ENCODE measurements at regions not wholly inside any gene's neighbourhood (a gene's known extent, or its start where the extent isn't known, plus 50 kb on each side); places are given as distances from the start of the nearest gene placed in this dataset.

DNA sequence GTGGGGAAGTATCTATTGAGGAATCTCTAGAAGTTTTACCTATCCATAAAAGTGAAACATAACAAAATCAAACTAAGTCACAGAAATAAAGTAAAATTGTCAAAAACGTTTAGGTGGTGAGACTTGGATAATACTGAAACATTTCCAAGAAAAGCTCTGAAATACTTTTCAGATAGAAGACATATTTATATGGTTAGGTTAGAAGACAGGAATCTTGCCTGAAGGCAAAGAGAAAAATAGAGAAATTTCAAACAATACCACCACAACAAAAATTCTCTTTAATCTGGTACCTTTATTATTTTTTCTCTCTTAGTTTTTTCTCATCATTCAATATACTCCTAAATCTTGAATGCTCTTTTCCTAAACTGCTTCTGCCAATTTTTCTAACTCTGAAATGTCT, 222.7 kb upstream of the PLSCR5 start:
- DNase-seq = no peak

DNA sequence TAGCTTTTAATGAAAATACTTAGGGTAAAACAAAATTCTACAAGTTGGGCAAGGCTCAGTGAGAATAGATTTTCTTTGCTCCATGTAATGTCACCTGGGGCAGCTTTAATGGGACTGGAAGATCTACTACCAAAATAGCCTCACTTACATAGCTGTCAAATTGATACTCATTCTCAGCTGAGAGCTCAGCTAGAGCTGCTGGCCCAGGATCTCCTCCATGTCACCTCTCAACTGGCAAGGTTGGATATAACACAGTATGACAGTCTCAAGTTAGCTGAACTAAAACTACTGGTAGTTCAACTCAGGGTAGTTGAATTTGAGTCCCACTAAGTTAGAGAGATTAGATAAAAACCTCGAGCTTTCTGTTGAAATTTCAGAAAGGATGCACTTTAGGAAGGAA, 218.5 kb upstream of the PLSCR5 start:
- DNase-seq = no peak

DNA sequence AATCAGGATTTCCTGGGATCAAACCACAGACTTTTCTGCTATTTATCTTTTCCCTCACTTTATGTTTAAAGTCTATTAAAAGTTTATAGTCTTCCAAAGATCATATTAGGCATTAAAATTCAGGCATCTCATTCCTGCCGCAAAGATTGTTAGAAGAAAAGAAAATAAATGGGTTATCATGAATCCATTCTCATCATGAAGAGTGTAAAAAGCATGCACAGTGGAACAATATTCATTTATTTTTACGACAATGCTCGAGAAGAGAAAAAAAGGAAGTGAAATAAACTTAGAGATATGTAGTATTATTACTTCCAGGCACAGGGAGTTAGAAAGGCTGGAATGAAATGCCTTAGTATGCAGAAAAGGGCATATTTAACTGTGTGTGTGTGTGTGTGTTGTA, 213.7 kb upstream of the PLSCR5 start:
- DNase-seq = no peak

DNA sequence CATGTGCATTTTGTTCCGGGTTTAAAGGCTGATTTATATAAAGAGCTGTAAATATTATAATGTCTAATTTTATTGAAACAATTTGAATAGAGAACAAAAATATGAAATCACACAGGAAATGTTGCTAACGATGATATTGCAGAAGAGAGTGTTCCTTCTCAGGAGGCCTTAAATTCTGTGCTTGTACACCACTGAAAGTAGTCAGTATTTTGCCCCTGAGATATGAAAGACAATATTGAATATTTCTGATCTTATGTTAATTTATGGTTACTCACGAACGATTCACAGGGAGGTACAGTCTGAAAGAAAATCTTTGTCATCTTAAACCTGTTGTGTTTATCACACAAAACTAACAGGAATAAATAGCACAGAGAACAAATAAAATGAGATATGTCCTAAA, 213.2 kb upstream of the PLSCR5 start:
- no peak for DNase-seq

DNA sequence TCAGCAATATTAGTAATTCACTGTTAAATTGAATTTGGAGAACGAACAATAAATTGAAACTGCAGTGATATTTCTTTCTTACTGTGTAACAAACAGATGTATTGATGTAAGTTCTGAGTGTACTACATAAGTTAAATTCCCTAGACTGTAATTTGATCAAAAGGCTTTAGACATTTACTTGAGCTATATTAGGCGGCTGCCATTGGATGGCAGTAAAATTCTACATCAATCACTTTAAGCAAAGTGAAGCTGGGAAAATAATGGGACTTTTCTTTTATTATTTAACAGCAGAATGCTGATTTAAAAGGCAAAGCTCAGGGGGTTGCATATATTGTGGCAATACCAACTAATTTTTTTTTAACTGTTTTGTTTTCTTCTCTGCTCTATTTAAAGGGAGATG, 212.6 kb upstream of the PLSCR5 start:
- DNase-seq = peak; percentile 27

DNA sequence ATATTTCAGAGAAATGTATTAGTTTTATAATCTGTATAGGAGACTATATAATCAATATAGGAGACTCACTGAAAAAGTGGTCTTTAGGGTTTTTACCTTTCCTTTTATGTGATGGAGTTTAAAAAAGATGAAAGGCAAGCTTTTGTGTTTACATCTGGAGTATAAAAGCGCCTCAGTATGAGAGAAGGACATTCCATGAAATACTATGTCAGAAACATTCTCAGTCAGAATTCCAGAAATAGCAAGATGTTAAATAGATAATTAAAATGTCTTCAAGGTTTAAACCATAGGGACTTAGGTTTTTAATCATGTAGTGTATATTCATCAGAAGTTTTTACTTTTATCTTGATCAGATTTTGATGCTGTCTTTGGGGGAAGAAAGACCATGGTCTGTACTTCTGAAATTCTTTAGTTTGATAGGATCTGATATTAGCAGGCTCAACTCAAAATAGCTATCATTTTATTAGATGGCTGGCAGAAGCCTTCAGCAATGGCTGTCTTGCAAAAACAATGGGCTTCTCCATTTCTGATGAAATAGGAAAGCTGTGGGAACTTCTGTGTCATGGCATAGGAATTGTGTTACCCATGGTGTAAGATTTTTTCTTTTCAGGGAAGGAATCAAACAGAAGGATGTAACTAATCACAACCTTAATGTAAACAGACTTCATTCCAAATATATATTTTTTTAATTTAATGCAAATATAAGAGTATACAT, 209.6 kb upstream of the PLSCR5 start:
- DNase-seq = no peak

DNA sequence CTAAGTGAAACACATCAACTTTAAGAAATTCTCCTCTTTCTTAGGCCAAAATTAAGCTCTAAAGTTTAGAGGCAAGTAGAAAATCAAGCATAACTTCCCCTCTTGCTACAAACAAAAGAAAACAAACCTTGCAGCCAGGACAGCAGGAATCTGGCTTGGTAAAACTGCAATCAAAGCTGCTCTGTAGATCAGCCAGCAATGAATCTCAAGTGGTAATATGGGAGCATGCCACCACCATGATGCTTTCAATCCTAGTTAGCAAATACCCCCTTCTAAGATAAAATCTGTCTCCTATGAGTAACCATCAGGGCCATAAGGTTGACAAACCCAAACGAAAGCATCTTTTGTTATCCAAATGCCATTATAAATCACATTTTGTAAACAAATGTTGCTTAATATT, 208.3 kb upstream of the PLSCR5 start:
- DNase-seq = no peak

DNA sequence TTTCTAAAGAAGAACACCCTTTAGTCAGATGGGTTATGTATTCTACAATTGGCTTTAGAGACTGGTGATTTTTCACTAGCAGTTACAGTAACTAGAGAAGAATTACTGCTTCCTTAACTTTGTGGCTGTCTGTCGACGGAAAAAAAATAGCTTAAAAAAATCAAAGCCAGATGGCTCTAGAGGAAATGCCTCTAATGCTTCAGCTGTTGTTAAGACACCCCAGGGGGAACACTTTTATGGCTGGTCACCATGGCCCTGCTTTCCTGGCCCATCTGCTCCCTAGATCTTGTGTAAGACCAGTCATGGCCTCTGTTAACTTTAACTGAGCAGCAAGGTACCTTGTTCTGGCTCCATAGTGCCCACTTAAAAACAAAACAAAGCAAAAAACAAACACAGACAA, 198.6 kb upstream of the PLSCR5 start:
- no peak for DNase-seq

DNA sequence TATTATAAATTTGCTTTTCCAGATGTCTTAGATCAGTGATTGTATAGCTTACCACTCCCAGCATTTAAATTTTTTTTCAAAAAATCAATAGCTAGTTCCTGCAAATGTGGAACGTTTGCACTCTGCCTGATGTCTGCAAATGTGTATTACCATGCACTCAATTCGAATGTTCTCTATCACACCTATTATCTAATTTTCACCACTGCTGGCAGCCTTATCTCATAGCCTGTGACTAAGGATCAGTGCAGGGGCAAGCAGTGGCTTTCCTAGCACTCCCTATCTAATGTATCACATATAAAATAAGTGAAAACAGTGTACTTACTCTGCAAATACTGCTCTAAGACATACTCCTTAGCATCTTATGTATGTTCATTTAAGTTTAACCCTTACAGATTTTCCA, 196.3 kb upstream of the PLSCR5 start:
- DNase-seq = no peak

DNA sequence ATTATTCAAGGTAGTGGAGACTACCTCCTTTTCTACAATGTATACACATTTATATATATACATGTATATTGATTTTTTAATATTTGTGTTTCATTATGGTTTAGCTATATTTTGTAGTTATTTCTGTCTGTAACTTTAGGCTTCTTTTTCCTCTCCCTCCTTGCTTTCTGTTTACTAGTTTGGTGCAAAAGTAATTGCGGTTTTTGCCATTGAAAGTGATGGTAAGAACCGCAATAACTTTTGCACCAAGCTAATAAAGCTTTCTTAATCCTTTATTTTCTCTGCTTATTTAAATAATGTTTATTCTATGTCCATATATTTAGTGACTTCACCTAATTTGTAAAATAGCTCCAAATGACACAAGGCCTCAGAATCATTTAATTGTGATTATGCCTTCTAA, 195.3 kb upstream of the PLSCR5 start:
- DNase-seq = no peak

DNA sequence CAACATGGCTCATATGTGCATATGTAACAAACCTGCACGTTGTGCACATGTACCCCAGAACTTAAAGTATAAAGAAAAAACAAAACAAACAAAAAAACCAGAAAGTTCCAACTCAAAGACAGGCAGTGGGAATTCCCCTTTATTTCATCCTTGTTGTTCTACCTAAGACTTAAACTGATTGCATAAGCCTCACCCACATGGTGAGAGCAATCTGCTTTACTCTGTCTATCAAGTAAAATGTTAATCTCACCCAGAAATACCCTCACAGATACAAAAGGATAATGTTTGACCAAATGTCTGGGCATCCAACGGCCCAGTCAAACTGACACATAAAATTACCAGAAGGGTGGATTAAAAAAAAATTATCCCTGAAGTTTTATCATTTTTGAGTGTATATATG, 190.9 kb upstream of the PLSCR5 start:
- DNase-seq = no peak

DNA sequence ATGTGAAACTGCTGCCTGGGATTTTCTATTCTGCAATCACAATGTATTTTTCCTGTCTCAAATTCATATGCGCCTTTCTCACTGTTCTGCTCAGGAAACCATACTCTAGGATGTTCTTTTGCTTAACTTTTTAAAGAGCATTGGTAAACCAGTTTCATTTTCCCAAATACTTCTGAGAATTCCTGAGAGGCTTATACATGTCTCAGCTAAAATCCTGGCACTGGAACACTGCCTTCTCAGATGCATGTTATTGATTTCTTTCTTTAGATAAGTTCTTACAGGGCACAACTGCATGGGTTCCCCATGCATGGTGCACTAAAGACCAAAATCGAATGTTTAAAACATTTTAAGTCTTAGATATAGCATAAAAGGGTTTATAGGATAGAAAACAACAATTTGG, 178.3 kb upstream of the PLSCR5 start:
- DNase-seq = no peak

DNA sequence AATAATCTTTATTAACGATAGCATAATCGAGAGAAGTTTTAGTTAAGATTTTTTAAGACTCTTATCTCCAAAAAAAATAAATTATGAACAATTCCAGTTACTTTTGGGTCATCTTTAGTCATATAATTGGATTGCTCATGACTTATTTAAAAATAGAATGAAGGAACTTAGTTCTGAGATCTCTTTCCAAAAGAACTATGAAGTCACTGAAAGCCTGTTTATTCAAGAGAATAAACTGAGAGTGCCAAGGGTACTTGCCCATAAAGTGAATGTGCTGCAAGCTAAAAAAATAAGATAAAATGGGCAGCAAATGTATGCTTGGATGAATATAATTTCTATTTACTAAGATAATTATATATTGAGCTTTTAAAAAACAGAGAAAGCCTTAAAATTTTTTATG, 176.5 kb upstream of the PLSCR5 start:
- DNase-seq = no peak

DNA sequence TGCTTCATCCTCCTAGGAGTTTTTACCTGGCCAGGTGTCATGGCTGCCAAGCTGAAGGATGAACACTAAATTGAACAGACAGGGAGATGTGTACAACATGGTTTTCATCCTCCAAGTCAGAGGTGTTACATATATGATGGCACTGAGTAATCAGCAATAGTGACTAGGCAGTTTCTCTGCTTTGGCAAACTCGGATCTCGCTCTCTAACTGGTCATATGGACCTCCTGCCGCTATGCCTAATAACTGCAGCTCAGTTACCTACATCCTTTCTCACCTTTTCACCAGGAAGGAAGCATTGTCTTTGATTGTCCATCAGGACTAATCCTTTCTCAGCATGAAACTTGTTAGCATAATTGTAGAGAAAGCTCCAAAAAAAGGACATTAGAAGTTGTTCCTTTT, 175.9 kb upstream of the PLSCR5 start:
- no peak for DNase-seq

DNA sequence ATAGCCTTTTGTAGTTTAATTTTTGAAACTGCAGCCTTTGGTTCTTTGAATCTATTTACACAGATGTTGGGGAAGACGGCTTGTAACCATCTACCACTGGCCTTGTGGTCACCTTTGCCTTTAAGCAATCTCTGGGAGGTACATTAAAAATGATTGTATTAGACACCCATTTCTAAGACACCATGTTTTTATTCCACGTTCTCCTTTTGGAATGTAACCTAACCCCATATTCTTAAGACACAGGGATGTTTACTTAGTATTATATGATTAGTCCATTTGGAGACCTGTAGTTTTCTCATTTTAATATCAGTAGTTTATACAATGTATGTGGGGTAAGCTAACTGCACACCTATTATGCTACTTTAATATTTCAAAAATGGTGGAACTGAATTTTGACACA, 175.1 kb upstream of the PLSCR5 start:
- no peak for DNase-seq

DNA sequence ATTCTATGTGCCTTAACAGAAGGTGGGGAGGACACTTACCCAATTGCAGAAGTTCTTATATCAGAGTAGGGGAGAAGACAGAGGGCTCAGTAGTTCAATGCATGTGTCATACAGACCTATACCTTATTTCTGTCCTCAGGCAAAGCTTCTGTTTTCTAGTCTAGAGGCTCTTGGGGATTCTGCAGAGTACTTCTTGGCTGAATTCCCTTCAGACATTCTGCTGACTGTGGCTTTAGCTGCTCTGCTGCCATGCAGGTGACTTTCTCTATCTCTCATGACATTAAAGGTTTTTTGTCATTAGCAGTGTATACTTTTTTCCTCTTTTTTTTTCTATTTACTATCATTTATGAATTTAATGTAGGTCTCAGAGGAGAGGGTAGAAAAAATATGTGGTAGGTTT, 172.8 kb upstream of the PLSCR5 start:
- DNase-seq = no peak

DNA sequence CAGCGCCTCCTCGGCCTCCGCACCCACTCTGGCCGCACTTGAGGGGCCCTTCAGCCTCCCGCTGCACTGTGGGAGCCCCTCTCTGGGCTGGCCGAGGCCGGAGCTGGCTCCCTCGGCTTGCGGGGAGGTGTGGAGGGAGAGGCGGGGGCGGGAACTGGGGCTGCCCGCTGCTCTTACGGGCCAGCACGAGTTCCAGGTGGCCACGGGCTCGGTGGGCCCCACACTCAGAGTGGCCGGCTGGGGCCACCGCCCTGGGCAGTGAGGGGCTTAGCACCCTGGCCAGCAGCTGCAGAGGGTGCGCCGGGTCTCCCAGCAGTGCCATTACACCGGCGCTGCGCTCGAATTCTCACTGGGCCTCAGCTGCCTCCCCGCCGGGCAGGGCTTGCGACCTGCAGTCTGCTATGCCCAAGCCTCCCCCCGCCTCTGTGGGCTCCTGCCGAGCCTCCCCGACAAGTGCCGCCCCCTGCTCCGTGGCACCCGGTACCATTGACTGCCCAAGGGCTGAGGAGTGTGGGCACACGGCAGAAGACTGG, 167.1 kb upstream of the PLSCR5 start:
- no peak for DNase-seq

DNA sequence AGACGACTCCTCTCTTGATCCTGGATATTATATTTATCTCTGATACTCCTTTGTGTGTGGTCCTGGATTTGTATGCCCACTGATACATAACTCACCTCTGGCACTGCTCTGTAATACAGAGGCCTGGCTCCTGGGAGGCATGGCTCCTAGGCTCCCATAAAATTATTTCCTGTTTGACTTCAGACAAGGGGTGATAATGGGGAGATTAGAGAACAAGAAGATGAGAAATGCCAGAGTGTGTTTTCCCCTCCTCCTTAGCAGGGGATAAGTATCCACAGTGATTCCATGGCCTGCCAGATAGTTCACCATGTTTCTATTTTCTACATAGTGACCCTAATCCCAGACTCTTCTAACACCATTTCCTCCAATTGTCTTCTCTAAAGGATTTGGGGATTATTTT, 165.7 kb upstream of the PLSCR5 start:
- no peak for DNase-seq

DNA sequence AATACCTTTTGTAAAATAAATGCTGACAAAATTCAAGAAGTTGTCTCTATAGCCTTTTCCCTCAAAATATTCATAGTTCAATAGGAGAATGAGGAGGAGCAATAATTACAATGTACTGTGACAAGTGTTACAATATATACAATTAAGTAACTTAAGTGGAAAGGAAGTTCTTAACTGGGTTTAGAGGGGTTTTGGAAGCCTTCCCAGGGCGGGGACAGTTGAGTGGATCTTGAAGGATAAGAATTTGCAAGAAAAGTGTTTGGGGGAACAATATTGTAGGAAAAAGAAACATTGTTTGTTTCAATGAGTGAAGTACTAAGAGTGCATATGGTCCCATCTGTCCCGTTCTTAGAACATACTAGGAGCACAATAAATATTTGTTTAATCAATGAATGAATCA, 165.2 kb upstream of the PLSCR5 start:
- DNase-seq = no peak

DNA sequence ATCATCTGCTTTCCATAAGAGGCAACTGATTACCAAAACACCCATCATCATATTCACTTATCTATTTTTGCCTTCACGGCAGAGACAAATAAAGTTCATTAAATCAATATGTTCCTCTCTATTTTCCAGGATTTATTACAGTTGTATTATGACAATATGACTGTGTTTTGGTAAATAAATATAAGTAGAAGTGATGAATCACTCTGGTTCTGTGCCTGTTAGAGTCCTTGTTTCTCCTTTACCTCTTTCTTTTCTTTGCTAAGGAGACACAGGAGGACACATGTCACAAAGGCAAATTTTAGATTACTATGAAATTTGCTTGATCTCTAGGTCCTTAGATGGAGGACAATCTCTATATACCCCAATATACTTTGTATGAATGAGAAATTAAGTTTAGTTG, 152.6 kb upstream of the PLSCR5 start:
- no peak for DNase-seq

DNA sequence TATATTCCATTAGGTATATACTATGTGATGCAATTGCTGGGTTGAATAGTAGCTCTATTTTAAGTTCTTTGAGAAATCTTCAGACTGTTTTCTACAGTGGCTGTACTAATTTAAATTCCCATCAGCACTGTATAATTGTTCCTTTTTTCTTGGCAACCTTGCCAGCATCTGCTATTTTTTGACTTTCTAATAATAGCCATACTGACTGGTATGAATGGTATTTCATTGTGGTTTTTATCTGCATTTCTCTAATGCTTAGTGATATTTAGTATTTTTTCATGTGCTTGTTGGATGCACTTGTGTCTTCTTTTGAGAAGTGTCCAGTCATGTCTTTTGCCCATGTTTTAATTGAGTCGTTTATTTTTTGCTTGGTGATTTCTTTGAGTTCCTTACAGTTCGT, 145.1 kb upstream of the PLSCR5 start:
- DNase-seq = no peak

DNA sequence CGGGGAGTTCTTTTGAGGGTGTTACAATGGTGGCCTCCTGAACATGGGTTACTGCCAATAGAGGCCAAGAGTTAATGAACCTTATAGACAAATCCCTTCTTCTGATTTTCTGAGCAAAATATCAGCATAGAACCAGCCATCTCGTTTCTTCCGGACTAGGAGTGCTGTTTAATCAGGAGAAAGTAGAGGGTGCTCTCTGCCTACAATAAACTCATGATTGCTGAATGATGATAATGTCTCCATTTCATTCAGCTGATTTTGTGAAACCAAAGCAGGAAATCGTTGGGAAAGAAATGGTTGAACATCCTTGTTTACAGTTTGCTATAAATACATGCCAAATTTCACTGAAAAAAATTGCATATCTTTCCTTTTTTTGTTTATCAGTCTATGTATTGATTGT, 142.8 kb upstream of the PLSCR5 start:
- DNase-seq = no peak

DNA sequence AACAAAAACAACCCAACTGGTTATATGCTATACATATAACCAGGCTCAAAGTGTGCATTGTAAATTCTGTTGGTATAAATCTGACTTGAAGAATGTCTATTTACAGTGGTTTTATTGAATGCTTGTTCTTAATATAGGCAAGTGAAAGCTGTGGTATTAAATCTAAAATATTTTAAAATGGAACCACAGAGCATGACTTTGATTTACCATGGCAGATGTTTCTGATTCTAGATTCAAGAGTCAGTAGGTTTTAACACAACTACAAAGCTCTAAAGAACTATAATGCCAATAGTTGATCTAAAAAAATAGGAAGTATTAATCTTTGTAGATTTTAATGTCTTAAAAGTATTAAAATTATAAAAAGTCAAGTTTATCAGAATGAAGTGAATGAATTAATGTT, 141.9 kb upstream of the PLSCR5 start:
- no peak for DNase-seq

DNA sequence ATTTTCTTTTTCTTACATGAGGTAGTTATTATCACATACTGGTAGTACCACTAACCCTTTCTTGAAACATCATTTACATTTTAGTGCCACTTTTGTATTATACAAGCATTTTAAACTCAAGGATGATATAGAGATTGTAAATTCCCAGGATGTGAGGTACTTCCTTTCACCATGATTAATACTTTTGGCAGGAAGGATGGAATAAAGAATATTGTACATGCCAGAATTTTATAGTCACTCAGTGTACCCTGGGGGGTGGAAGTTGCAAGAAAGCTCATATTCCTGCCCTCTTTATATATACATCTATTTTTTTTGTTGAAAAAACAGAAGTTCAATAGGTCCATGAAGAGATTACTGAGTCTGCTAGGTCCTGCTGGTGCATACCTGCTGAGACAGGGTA, 141.0 kb upstream of the PLSCR5 start:
- no peak for DNase-seq

DNA sequence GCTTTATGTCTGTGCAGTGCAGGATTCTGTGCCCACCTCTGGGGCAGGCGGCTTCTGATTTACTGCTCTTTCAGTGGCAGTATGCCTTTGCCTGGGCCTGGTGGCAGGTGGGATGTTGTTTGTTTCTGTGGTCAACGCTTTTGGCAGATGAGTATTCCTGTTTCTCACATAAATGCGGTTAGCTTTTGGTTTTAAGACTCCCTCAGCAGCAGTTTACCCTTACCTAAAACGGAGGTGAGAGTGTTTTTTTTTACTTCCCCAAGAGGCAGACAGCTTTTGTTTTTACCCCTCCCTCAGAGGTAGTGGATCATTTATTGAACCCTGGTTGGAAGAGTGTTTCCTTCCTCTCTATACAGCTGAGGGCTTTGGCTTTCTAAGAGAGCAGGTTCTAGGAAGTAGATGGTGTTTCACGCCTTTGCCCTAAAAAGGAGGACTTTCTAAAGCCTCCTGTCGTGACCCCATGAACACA, 134.1 kb upstream of the PLSCR5 start:
- DNase-seq = no peak
